Tibial nerve (tissue), 4 donors: ENCODE measurements at regions not wholly inside any gene's neighbourhood (a gene's known extent, or its start where the extent isn't known, plus 50 kb on each side); places are given as distances from the start of the nearest gene placed in this dataset.

Experiments
- DNase-seq, 2 donors: peaks; one replicate each; pipeline ENCODE4 v3.0.0-alpha.2; 2019; ENCODE audit warnings: low spot score in 2 of 2
- H3K27ac ChIP-seq, 4 donors: fragments of 200-600 bp; sonication (generic) in 3 of 4; one replicate each; pipeline ENCODE4 v1.5.1; 2017 to 2019; ENCODE audit warnings: mild to moderate bottlenecking in 1 of 4
- H3K27me3 ChIP-seq, 2 donors: fragments of 200-600 bp; sonication (generic) in 1 of 2; one replicate each; pipeline versions ENCODE4 v1.5.1 to v1.6.0; 2017 to 2019
- H3K36me3 ChIP-seq, 3 donors: fragments of 200-600 bp; sonication (generic); one replicate each; pipeline ENCODE4 v1.5.1; 2018 to 2019
- H3K4me1 ChIP-seq, 4 donors: fragments of 200-600 bp; sonication (generic) in 3 of 4; one replicate each; pipeline ENCODE4 v1.5.1; 2017 to 2019
- H3K4me3 ChIP-seq, 4 donors: fragments of 200-600 bp; sonication (generic) in 3 of 4; one replicate each; pipeline ENCODE4 v1.5.1; 2017 to 2019; ENCODE audit warnings: mild to moderate bottlenecking in 1 of 4, moderate library complexity in 1 of 4
- H3K9me3 ChIP-seq, 4 donors: fragments of 200-600 bp; sonication (generic) in 3 of 4; one replicate each; pipeline ENCODE4 v1.5.1; 2017 to 2019
- CTCF ChIP-seq, 5 experiments: fragments of 200-600 bp in 3 of 5; fragments of 450-650 bp in 2 of 5; sonication (generic) in 3 of 5; IDR thresholded peaks; one replicate each; pipeline ENCODE4 v1.5.1; 2016 to 2019; ENCODE audit warnings: antibody characterized with exemption in 5 of 5, mild to moderate bottlenecking in 3 of 5, moderate library complexity in 2 of 5
- EP300 ChIP-seq, 2 donors: sonication (generic); formaldehyde crosslinking; IDR thresholded peaks; one replicate each; pipeline ENCODE4 v1.6.1; 2017; ENCODE audit warnings: antibody characterized with exemption in 2 of 2, mild to moderate bottlenecking in 1 of 2
- POLR2A ChIP-seq, 2 donors: fragments of 450-650 bp; IDR thresholded peaks; one replicate each; pipeline ENCODE4 v1.6.1; 2017; ENCODE audit warnings: antibody characterized with exemption in 2 of 2, mild to moderate bottlenecking in 2 of 2, moderate library complexity in 2 of 2
- WGBS, 2 donors: methylation state at CpG; one replicate each; pipeline ENCODE4 v1.1.5; 2018; 5-methylcytosine and 5-hydroxymethylcytosine counted together

- no peaks in the 10 kb centered on the region for H3K36me3 ChIP-seq
- no peak for TF ChIP-seq POLR2A (IDR thresholded peaks at IDR 0.05)
- H3K4me3 ChIP-seq = no peak overlapping the region
- no peaks in the 10 kb centered on the region for H3K27me3 ChIP-seq
- H3K27ac ChIP-seq = no peak overlapping the region
- no peak for DNase-seq
- 76 to 78% methylated on average over 3 of the region's 3 CpGs for WGBS, 2 donors
- no peaks in the 10 kb centered on the region for H3K9me3 ChIP-seq
- peaks cover 0 to 6% (median 0%) of the 10 kb centered on the region in 4 donors for H3K4me1 ChIP-seq
Measured at GRCh38 chr18:26711756-26712155, 153.8 kb downstream of the AQP4 start.

- no peaks in the 10 kb centered on the region for H3K36me3 ChIP-seq
- H3K27me3 ChIP-seq = no peaks in the 10 kb centered on the region
- no peak overlapping the region for H3K4me3 ChIP-seq
- peaks cover 0 to 10% (median 0%) of the 10 kb centered on the region in 4 donors for H3K4me1 ChIP-seq
- DNase-seq = no peak
- WGBS, 2 donors = 69 to 72% methylated on average over 4 of the region's 4 CpGs
- no peaks in the 10 kb centered on the region for H3K9me3 ChIP-seq
- no peak overlapping the region for H3K27ac ChIP-seq
- no peak for TF ChIP-seq EP300 (IDR thresholded peaks at IDR 0.05)
- no peak for TF ChIP-seq CTCF (IDR thresholded peaks at IDR 0.05)
- no peak for TF ChIP-seq POLR2A (IDR thresholded peaks at IDR 0.05)
Measured at GRCh38 chr18:26710470-26711096, 154.9 kb downstream of the AQP4 start.

GRCh38 chr18:26709897-26710296 lies 155.6 kb downstream of the AQP4 start:
- H3K4me1 ChIP-seq = peaks cover 0 to 10% (median 0%) of the 10 kb centered on the region in 4 donors
- H3K36me3 ChIP-seq = no peaks in the 10 kb centered on the region
- H3K27ac ChIP-seq = no peak overlapping the region
- no peak for DNase-seq
- H3K27me3 ChIP-seq = no peaks in the 10 kb centered on the region
- WGBS, 2 donors = 93 to 96% methylated on average over 1 of the region's 1 CpG
- H3K4me3 ChIP-seq = no peak overlapping the region
- no peak for TF ChIP-seq CTCF (IDR thresholded peaks at IDR 0.05)
- TF ChIP-seq POLR2A (IDR thresholded peaks at IDR 0.05) = no peak
- TF ChIP-seq EP300 (IDR thresholded peaks at IDR 0.05) = no peak
- H3K9me3 ChIP-seq = no peaks in the 10 kb centered on the region

- Histone ChIP-seq H3K9me3 (no peaks in the 10 kb centered on the region), H3K27me3 (no peaks in the 10 kb centered on the region), H3K4me3 (no peak overlapping the region), H3K27ac (no peak overlapping the region), H3K36me3 (no peaks in the 10 kb centered on the region), H3K4me1 (peaks cover 0 to 10% (median 0%) of the 10 kb centered on the region in 4 donors)
- no peak for DNase-seq
- 71 to 74% methylated on average over 7 of the region's 7 CpGs for WGBS, 2 donors
- TF ChIP-seq POLR2A (IDR thresholded peaks at IDR 0.05) (no peak), EP300 (IDR thresholded peaks at IDR 0.05) (no peak), CTCF (IDR thresholded peaks at IDR 0.05) (no peak)
Measured at GRCh38 chr18:26708806-26709716, 156.4 kb downstream of the AQP4 start.

GRCh38 chr18:26706911-26707351 lies 158.6 kb downstream of the AQP4 start:
- Histone ChIP-seq H3K9me3 (no peaks in the 10 kb centered on the region), H3K4me1 (peaks cover 0 to 10% (median 0%) of the 10 kb centered on the region in 4 donors), H3K36me3 (no peaks in the 10 kb centered on the region), H3K4me3 (no peak overlapping the region), H3K27ac (no peak overlapping the region), H3K27me3 (no peaks in the 10 kb centered on the region)
- DNase-seq = no peak
- WGBS, 2 donors = 12 to 18% methylated on average over 10 of the region's 10 CpGs
- no peak for TF ChIP-seq CTCF (IDR thresholded peaks at IDR 0.05)
- TF ChIP-seq POLR2A (IDR thresholded peaks at IDR 0.05) = no peak
- no peak for TF ChIP-seq EP300 (IDR thresholded peaks at IDR 0.05)
